GM19193 (cell line): ENCODE measurements at regions not wholly inside any gene's neighbourhood (a gene's known extent, or its start where the extent isn't known, plus 50 kb on each side); places are given as distances from the start of the nearest gene placed in this dataset.

Source experiments
- POLR2A ChIP-seq: IDR thresholded peaks from 4 replicates; pipeline ENCODE4 v1.6.1; 2011; ENCODE audit not compliant: insufficient read depth, insufficient read length; ENCODE audit errors: extremely low read depth

DNA sequence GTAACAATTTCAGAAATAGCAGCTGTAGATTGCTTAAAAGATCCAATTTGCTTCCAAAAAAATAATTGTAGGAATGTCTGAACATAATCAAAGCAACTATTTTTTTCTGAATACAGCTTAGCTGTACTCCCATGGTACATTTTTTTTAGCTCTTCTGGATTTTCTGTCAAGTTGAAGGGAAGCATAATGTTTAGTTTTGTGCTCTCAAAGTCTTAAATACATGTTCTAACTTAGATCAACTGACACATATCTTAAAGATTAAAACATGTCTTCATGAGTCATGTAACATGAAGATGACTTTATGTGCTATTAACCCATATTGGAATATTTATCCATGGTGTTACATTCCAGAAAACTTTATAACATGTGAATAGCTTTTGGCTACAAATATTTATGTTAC lies 255.7 kb downstream of the BTG1 start:
- no peak for TF ChIP-seq POLR2A

DNA sequence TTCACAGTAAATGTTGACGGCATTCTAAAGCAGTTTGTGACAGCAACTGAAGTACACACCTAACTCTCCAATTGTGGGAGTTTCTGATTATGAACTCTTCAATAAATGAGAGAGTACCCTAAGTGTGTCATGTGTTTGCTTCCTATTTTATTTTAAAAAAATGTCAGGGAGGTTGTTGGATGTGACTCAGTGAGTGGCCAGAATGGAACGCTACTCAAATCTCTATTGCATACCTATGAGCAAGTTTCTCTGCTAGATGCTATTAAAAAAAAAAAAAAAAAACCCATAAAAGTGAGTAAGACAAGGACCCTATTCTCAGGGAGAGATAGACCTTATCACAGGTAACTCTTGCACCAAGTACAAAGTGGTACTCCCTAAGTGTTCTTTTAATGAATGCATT lies 256.6 kb downstream of the BTG1 start:
- TF ChIP-seq POLR2A, result no peak

DNA sequence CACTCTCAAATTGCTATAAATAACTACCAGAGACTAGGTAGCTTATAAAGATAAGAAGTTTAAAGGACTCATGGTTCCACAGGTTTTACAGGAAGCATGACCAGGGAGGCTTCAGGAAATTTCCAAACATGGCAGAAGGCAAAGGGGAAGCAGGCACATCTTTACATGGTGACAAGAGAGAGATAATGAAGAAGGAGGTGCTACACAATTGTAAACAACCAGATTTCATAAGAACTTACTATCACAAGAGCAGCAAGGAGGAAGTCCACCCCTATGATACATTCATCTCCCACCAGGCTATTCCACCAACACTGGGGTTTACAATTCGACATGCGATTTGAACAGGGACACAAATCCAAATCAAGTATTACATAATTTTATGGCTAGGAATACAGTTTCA lies 257.7 kb downstream of the BTG1 start:
- no peak for TF ChIP-seq POLR2A

DNA sequence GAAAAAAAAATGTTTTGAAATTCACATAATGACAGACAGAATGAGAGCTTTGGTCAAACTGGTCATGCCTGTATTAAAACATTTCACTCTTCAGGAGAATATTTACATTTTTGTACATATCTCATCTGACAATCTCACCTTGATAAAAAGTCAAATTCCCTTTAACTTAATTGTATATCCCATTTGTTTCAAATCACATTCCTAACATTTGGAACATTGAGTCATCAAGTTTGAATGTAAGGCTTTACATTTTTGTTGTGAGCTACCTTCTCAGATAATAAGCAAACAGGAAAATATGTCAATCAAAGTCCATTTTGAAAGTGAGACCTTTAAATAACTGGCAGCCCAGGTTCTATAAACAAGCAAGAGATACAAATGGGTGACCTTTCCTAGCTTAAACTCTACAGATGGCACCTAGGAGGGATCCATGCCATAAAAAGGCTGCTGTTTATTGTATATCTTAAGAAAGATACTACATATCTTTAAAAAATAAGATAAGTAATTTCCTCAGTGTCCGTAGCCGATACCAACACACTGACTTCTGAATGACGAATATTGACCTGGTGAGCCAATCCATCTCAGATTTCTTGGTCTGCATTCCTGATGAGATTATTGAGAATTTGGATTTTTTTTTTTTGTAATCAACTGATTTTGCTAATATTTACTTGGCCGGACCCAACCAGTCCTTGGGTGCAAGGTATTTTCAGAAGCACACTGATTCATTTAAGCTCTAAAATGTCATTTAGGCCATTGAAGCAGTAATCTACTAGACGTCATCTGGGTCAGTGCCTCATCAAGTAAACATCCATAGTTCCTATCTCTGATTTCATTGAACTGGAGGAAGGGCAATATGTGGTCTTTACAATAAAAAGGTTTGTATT lies 259.6 kb downstream of the BTG1 start:
- TF ChIP-seq POLR2A, result no peak

DNA sequence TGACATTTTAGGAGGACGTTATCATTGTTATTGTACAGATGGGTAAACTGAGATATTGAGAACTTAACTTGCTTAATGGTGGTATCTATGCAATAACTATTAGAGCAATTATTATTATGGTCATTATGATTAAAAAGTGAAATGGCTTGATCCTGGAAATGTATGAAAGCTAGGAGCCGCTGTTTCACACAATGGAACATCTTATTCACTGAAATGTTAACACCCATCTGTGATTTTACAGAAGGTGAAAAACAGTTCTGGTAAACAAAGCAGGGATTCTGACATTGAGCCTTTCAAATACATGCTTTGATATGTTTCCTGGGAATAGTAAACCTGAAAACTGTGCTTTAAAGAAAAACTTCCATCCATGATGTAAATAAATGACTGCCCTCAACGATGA lies 261.4 kb downstream of the BTG1 start:
- TF ChIP-seq POLR2A, result no peak

DNA sequence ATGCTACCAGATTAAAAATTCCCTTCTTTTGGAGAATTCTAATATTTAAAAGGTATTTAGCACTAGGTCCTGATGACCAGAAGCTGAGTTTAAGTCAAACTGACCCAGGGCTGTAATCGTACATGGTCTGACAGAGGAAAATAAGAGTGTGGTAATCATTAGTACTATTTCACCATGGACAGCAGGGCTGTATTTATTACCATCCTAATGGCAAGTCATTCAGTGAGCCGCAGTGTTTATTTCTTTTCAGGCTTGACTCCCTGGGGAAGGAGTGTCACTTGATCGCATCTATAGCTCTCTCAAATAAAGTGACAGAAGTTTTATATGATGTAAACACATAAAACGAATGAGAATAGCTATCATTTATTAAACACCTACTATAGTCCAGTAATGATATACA lies 261.8 kb downstream of the BTG1 start:
- TF ChIP-seq POLR2A, result no peak

DNA sequence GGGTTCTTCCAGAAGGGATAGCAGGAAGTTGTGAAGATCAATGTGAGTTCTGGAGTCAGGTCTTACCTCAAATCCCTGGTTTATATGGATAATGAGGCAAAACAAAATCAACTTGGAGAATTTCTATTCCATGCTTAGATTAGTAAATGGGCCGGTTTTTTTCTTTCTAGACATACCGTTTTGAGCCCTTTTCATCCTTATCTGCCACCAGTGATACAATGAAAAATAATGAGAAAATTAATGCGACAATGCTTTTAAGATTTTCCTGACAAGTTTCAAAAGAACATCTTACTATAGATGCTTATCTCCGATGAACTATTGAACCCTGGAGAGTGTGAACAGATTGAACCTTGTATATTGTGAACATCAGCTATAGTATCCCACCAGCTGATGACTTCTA lies 262.7 kb downstream of the BTG1 start:
- no peak for TF ChIP-seq POLR2A

DNA sequence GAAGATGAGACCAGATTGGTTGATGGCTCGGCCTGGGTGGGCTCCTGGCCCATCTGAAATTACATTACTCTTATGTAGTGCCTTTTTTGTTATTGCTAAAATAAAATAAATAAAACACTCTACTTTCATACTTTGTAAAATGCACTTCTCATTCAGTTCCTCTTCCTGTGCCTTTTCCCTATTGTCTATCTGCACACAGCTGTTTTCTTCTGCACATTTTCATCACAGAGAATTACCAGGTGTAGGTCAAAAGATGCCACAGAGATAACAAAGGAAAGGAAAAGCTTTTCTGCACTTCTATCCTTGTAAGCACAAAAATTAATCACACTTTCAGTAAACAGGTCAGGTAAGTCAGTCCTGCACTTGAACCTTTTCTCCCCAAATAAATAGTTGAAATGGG lies 265.1 kb downstream of the BTG1 start:
- TF ChIP-seq POLR2A, result no peak

DNA sequence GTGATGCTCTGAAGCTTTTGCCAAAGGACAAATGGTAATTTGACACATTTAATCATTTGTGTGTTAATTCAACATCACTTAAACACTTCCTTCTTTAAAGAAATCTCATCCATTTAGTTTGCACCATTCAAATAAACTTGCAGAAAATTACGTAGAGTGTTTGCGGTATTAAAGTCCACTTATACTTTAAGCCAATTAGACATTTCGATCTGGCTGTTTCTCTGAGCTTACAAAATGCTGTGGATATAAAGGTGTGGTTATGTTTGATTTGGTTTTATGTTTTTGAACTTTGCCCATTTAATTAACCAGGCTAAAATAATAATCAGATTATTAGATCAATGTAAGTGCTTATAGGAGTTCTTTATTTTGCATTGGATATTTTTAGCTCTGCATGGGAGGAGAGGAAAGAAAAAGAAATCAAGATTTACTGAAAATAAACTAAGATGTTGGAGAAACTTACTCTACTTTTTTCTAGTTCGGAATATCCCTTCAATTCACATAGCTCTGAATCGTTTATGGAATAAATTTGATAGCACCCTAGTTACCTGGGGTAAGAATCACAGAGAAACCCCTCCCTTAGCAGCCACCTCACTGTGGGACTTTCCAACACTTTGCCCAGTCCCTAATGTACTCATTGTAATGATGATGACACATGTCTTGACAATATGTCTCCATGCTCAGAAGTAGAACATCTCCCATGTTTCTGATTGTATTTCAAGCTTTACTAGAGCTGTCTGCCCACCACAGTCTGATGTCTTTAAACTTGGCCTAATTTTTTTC lies 268.0 kb downstream of the BTG1 start:
- no peak for TF ChIP-seq POLR2A

DNA sequence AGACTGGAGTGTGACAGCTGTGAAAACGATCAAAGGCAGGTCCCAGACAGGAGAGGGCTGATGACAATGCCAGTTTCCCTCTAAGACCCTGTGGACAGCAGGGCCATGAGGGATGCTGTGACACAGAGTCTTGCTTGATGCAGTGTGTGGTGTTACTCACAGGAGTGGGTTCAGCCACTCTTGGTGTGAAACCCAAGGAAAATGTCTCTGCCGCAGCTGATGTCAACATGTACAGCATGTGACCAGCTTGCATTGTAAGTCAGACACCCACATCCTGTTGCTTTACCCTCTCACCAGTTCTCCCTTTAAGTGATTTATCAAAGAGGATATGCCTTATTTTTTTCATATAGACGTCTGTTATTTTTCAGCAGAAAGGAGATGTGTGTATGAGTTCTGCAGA lies 268.6 kb downstream of the BTG1 start:
- TF ChIP-seq POLR2A, result no peak

DNA sequence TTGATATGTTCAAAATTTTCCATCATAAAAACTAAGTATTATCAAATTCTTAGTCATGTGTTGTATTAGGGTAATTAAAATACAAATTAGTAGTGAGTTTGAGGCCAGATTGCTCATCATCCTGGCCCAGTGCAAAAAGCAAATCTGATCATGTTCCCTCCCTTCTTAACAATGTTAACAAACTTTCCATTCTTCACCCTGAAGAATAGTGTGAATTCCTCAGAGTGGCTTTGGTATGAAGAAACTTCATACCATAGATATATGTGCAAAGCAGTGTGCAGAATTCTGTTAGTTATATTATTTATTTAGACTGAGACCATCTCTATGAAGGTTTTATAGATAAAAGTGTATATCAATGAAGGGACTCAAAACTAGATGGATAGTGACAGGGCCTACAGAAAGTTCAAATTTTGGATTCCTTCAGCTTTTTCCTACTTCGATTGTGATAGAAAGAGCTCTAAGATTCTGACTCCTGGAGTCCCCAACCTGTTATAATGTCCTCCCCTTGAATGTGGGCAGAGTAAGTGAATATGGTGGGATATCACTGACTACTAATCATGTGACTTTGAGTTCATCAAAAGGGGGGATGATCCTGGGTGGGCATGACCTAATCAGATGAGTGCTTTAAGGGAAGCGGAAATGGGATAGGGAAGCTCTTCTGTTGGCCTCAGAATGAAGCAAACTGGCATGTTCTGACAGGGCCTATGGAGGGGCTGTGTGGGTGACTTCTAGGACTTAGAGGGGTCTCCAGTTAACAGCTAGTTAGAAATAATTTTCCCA lies 271.4 kb downstream of the BTG1 start:
- no peak for TF ChIP-seq POLR2A

DNA sequence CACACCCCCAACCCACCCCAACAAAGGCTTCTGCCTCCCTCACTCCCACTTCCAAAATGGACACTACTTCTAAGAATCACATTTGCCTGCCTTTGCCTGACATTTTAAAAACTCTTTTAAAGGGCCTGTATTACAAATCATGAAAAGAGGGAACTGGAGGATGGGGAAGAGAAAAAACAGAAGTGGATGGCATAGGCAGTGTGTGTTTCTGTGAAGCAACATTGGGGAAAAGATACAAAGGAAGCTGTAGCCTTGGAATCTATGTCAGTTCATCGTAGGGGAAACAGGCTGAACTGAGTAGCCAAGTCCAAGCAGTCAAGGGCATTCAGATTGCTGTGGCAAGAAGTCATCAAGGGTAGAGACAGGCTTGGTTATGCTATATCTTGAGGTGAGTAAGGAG lies 273.9 kb downstream of the BTG1 start:
- no peak for TF ChIP-seq POLR2A

DNA sequence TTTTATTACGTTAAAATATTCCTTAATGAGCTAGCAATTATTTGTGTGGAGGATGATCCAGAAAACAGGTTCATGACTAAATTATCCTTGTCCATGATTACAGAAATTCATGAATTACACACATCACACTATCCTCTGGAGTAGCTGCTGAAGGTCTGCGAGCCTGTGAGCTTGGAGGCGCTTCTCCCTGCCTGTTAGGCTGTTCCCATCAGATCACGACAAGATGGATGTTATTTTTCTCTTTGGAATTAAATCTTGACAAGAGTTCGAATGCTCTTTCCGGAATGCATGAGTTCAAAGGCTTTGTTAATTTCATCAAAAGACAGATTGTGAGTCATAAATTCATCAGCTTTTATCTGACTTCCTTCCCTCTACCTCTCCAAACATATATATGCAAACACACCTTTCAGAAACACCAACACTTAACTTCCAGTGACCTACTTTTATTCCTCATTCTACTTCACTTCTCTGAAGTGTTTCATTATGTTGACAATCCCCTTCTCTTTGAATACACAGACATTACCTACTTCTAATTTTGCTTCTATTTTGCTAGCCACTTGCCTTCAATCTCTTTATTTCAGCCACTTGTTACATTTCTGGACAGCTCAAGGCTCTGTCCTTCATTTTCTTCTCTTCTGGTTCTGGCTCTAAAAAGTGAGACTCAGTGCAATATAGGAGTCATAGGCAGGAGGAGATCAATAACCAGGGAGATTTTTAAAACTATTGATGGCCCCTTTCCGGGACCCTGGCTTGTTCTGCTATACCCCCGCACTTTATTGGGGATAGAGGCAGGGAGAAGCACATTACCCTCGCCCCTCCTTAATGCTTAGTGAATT lies 274.6 kb downstream of the BTG1 start:
- no peak for TF ChIP-seq POLR2A

DNA sequence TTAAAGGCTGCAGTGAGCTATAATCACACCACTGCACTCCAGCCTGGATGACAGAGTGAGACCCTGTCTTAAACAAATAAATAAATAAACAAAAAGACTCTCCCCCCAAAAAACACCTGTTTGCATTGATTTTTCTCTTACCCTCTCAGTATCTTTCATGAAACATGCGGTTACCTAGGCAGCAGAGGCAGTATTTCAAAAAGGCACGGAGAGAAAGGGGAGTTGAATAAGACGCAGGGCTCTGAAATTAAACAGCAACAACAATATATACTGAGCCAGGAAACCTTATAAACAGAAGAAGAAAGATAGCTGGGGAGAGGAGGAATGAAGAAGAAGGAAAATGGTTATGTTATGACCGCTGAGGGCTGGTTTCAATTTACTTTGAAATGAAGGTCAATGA lies 277.6 kb downstream of the BTG1 start:
- TF ChIP-seq POLR2A, result no peak

DNA sequence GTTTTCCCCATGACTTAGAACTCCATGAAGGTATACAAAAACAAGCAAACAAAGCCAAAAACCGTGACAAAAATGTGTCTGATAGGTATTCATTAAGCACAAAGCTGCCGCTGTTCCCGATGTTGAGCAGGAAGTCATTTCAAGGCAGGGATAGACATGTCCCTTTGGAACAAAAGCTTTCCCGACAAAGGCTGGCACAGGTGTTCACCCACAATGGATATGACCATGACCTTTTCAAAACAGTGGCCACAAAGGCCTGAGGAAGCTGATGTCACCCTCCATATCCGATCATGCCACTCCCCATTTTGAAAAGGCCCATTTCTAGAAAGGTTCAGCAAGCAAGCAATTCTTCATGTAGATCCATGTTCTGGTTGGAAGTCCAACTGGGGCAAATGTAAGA lies 279.1 kb downstream of the BTG1 start:
- no peak for TF ChIP-seq POLR2A

DNA sequence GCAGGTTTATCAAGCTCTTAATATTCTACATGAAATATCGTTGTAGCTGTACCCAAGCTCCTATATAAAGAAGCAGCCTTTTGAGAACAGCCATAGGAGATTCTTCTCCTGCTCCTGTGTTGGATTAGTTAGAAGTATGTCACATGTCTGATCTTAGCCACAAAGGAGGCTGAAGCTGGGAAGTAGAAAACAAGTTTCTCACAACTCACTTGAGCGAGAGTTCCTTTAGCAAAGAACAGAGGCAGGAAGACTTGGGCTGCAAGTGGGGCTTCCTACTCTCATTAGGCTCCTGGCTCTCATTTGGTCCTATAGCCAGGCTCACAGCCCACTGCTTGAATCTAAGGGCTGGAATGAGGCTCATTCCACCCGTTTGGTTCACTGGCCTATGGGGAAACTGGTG lies 281.9 kb downstream of the BTG1 start:
- TF ChIP-seq POLR2A, result no peak
